Fibroblast of villous mesenchyme (primary cell): ENCODE measurements at regions not wholly inside any gene's neighbourhood (a gene's known extent, or its start where the extent isn't known, plus 50 kb on each side); places are given as distances from the start of the nearest gene placed in this dataset.

Experiments used
- DNase-seq: peaks from one replicate; pipeline ENCODE4 v3.0.0-alpha.2; 2010; ENCODE audit warnings: low read depth
- H3K4me3 ChIP-seq: 2 replicates; pipeline ENCODE4 v1.5.1; 2011; ENCODE audit warnings: low read depth, mild to moderate bottlenecking, low read length
- TF ChIP-seq, protein P1 (sequence below): IDR thresholded peaks from 2 replicates; pipeline ENCODE4 v1.5.1; 2012; ENCODE audit warnings: low read depth, mild to moderate bottlenecking, low read length; ENCODE audit not compliant: insufficient read depth

- TF ChIP-seq, protein P1, sequence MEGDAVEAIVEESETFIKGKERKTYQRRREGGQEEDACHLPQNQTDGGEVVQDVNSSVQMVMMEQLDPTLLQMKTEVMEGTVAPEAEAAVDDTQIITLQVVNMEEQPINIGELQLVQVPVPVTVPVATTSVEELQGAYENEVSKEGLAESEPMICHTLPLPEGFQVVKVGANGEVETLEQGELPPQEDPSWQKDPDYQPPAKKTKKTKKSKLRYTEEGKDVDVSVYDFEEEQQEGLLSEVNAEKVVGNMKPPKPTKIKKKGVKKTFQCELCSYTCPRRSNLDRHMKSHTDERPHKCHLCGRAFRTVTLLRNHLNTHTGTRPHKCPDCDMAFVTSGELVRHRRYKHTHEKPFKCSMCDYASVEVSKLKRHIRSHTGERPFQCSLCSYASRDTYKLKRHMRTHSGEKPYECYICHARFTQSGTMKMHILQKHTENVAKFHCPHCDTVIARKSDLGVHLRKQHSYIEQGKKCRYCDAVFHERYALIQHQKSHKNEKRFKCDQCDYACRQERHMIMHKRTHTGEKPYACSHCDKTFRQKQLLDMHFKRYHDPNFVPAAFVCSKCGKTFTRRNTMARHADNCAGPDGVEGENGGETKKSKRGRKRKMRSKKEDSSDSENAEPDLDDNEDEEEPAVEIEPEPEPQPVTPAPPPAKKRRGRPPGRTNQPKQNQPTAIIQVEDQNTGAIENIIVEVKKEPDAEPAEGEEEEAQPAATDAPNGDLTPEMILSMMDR: no peak
- DNase-seq: no peak
- no peak overlapping the region for H3K4me3 ChIP-seq
These were observed 106.2 kb upstream of the NEBL start for GRCh38 chr10:21003240-21003822.

- no peak overlapping the region for H3K4me3 ChIP-seq
- DNase-seq: peak; percentile 44
- TF ChIP-seq, protein P1: no peak
These were observed 105.2 kb upstream of the NEBL start for GRCh38 chr10:21002091-21002878.

DNA sequence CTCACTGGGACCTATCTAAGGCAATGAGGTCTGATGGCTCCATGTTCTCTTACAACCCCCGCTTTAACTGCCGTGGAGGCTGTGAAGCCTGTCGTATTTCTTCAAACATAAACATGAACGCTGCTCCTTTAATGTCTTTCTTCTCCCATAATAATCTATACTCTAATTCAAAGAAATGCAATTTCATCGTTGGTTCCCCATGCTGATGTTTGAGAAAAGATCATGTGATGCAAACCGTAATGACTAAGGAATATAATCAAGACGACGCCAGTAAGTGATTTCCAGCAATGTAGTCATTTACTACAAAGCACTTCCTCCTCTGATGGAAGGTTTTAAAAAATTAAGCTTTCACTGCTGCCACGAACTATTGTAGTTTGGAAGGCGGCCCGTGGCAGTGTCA lies 102.6 kb upstream of the NEBL start:
- no peak for DNase-seq
- TF ChIP-seq, protein P1: no peak
- H3K4me3 ChIP-seq: no peak overlapping the region

DNA sequence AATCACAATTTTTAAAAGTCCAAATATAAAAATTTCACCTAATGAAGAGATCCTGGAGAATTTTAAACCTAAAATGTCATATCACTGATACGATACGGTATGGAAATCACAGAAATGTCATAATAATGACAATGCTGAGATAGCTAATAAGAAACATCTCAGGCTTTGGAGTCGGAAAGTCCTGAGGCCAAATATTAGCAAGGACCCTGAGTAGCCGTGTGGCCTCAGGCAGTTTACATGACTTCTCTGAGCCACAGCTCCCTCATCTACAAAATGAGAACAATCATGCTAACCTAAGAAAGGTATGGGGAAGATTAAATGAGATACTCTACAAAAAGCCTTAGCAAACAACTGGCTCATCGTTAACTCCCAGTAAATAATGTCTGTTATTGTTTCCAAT lies 100.9 kb upstream of the NEBL start:
- no peak for DNase-seq
- H3K4me3 ChIP-seq: no peak overlapping the region
- TF ChIP-seq, protein P1: no peak

GRCh38 chr10:20995123-20995987 lies 98.2 kb upstream of the NEBL start:
- TF ChIP-seq, protein P1: no peak
- H3K4me3 ChIP-seq: peak overlapping the region; percentile 2
- no peak for DNase-seq

- DNase-seq: peak; percentile 38
- TF ChIP-seq, protein P1: no peak
- no peak overlapping the region for H3K4me3 ChIP-seq
These were observed 96.9 kb upstream of the NEBL start for GRCh38 chr10:20993830-20994527.
